Endothelial cell of umbilical vein (primary cell): ENCODE measurements at regions not wholly inside any gene's neighbourhood (a gene's known extent, or its start where the extent isn't known, plus 50 kb on each side); places are given as distances from the start of the nearest gene placed in this dataset.

Source experiments
- CTCF ChIP-seq, 2 donors: IDR thresholded peaks; 1 replicate in 1 of 2; 2 replicates in 1 of 2; pipeline ENCODE4 v1.5.1; 2011; ENCODE audit warnings: low read length in 2 of 2, mild to moderate bottlenecking in 2 of 2, moderate library complexity in 2 of 2, control low read depth in 1 of 2, inconsistent platforms in 1 of 2, low read depth in 1 of 2; ENCODE audit not compliant: insufficient read depth in 1 of 2; ENCODE audit errors: extremely low read depth in 1 of 2
- POLR2A ChIP-seq: IDR thresholded peaks from 2 replicates; pipeline ENCODE4 v1.6.1; 2012; ENCODE audit warnings: low read depth, mild to moderate bottlenecking, control low read depth, low read length

DNA sequence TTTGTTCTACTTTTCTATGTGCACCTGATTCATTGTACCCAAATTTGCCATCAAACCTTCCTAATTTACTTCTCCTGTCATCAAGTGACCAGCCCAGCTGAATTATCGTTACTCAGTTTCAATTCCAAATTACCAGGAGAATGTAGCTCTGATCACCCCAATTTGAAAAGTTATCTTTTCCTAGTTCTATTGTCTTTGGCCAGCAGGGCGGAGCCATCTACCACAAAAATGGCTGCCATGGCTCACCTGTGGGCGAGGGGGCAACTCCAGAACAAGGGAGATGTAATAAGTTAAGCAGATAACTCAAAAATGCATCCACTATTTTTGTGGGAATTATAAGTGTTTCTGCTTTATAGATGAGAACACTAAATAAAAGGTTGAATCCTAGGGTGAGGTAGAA lies 133.8 kb upstream of the MOCS2 start:
- TF ChIP-seq CTCF (IDR thresholded peaks at IDR 0.05; ENCODE audit: extremely low read depth in 1 of 2, insufficient read depth in 1 of 2, low read depth in 1 of 2, low read length in 2 of 2) (no peak), POLR2A (no peak)
